HepG2 (cell line): ENCODE measurements at regions not wholly inside any gene's neighbourhood (a gene's known extent, or its start where the extent isn't known, plus 50 kb on each side); places are given as distances from the start of the nearest gene placed in this dataset.

Experiments
- BRD4 ChIP-seq: sonication (generic); formaldehyde crosslinking; IDR thresholded peaks from 2 replicates; pipeline ENCODE4 v1.4.0; 2020; ENCODE audit warnings: missing genetic modification reagents
- CEBPB ChIP-seq: IDR thresholded peaks from 2 replicates; pipeline ENCODE4 v1.6.1; 2011; ENCODE audit warnings: low read depth, low read length, improper control_type of control experiment, borderline replicate concordance
- CTCF ChIP-seq: sonication (generic); formaldehyde crosslinking; IDR thresholded peaks from 2 replicates; pipeline ENCODE4 v1.5.0; 2020; ENCODE audit warnings: mild to moderate bottlenecking, missing genetic modification reagents, moderate library complexity
- ISL2 ChIP-seq: sonication (generic); formaldehyde crosslinking; IDR thresholded peaks from 2 replicates; pipeline ENCODE4 v1.5.0; 2020; ENCODE audit warnings: missing genetic modification reagents
- NFIC ChIP-seq: IDR thresholded peaks from 2 replicates; pipeline ENCODE4 v1.6.1; 2012; ENCODE audit warnings: mild to moderate bottlenecking, low read length, inconsistent platforms
- RNF2 ChIP-seq: fragments of 450-650 bp; conservative IDR thresholded peaks from 2 replicates; pipeline ENCODE4 v1.6.1; 2016; ENCODE audit warnings: low read depth
- SMC3 ChIP-seq: IDR thresholded peaks from 2 replicates; pipeline ENCODE4 v1.6.1; 2011; ENCODE audit warnings: low read length, improper control_type of control experiment
- SP140L ChIP-seq: sonication (generic); formaldehyde crosslinking; IDR thresholded peaks from 2 replicates; pipeline ENCODE4 v1.4.0; 2020; ENCODE audit warnings: missing genetic modification reagents, borderline replicate concordance
- SP5 ChIP-seq: IDR thresholded peaks from 2 replicates; pipeline ENCODE4 v1.6.1; 2016; ENCODE audit warnings: low read depth, borderline replicate concordance
- USF2 ChIP-seq, 2 experiments: sonication (generic) in 1 of 2; formaldehyde crosslinking in 1 of 2; IDR thresholded peaks; 2 replicates each; pipeline versions ENCODE4 v1.5.1 to v1.6.1; 2011 to 2020; ENCODE audit warnings: borderline replicate concordance in 1 of 2, low read depth in 1 of 2, low read length in 1 of 2, mild to moderate bottlenecking in 1 of 2, missing genetic modification reagents in 1 of 2, moderate library complexity in 1 of 2
- ZBTB34 ChIP-seq: sonication (generic); formaldehyde crosslinking; IDR thresholded peaks from 2 replicates; pipeline ENCODE4 v1.8.0; 2022; ENCODE audit warnings: mild to moderate bottlenecking, missing genetic modification reagents

GRCh38 chr18:67672155-67672554 is 155.6 kb upstream of the DSEL start:
- TF ChIP-seq SP5 (CRISPR knock-in tag), result no peak
- TF ChIP-seq NFIC, result no peak
- no peak for TF ChIP-seq RNF2
- no peak for TF ChIP-seq USF2 (IDR thresholded peaks at IDR 0.05; ENCODE audit: low read depth, low read length)
- TF ChIP-seq USF2 (CRISPR knock-in tag; IDR thresholded peaks at IDR 0.05; ENCODE audit: borderline replicate concordance), result no peak
- no peak for TF ChIP-seq BRD4
- TF ChIP-seq CEBPB, result no peak
- no peak for TF ChIP-seq ISL2 (CRISPR knock-in tag)
- no peak for TF ChIP-seq ZBTB34
- TF ChIP-seq SP140L (CRISPR knock-in tag), result no peak
- TF ChIP-seq CTCF (CRISPR knock-in tag), result no peak
- TF ChIP-seq SMC3, result no peak
